H9 (cell line): ENCODE measurements at regions not wholly inside any gene's neighbourhood (a gene's known extent, or its start where the extent isn't known, plus 50 kb on each side); places are given as distances from the start of the nearest gene placed in this dataset.

ENCODE experiments used
- DNase-seq: peaks from one replicate; pipeline ENCODE4 v3.0.0-alpha.2; 2017
- H2AFZ ChIP-seq: one replicate; pipeline ENCODE4 v1.6.1; 2013; ENCODE audit warnings: mild to moderate bottlenecking, low read length, control low read depth, moderate library complexity
- H2AK5ac ChIP-seq: 2 replicates; pipeline ENCODE4 v1.6.1; 2013; ENCODE audit warnings: low read length, control low read depth, mixed read lengths; ENCODE audit not compliant: insufficient read length
- H2BK120ac ChIP-seq: one replicate; pipeline ENCODE4 v1.6.1; 2013; ENCODE audit warnings: low read depth, mild to moderate bottlenecking, low read length, control low read depth, inconsistent platforms; ENCODE audit not compliant: poor library complexity, severe bottlenecking
- H2BK12ac ChIP-seq: 2 replicates; pipeline ENCODE4 v1.6.1; 2013; ENCODE audit warnings: low read length, control low read depth, mixed read lengths, low read depth; ENCODE audit not compliant: insufficient read length
- H2BK15ac ChIP-seq: 2 replicates; pipeline ENCODE4 v1.6.1; 2013; ENCODE audit warnings: low read depth, low read length, control low read depth
- H2BK20ac ChIP-seq: one replicate; pipeline ENCODE4 v1.6.1; 2013; ENCODE audit warnings: low read depth, mild to moderate bottlenecking, low read length, control low read depth, inconsistent platforms; ENCODE audit not compliant: poor library complexity, severe bottlenecking
- H2BK5ac ChIP-seq: 2 replicates; pipeline ENCODE4 v1.6.1; 2013; ENCODE audit warnings: low read length, control low read depth, mixed read lengths; ENCODE audit not compliant: insufficient read length
- H3K14ac ChIP-seq: 2 replicates; pipeline ENCODE4 v1.6.1; 2013; ENCODE audit warnings: low read length, control low read depth; ENCODE audit not compliant: insufficient read depth
- H3K18ac ChIP-seq: 2 replicates; pipeline ENCODE4 v1.6.1; 2013; ENCODE audit warnings: low read depth, mild to moderate bottlenecking, mixed read lengths, low read length, control low read depth; ENCODE audit not compliant: insufficient read length
- H3K23ac ChIP-seq: 2 replicates; pipeline ENCODE4 v1.6.1; 2013; ENCODE audit warnings: low read length, control low read depth, mixed read lengths, low read depth; ENCODE audit not compliant: insufficient read length
- H3K23me2 ChIP-seq: 2 replicates; pipeline ENCODE4 v1.6.1; 2013; ENCODE audit warnings: low read depth, mild to moderate bottlenecking, mixed read lengths, low read length, control low read depth; ENCODE audit not compliant: insufficient read length, poor library complexity, severe bottlenecking
- H3K27ac ChIP-seq: 2 replicates; pipeline ENCODE4 v1.5.1; 2013; ENCODE audit warnings: low read length, control low read depth, mixed read lengths, low read depth; ENCODE audit not compliant: insufficient read length
- H3K27me3 ChIP-seq: 2 replicates; pipeline ENCODE4 v1.6.1; 2013; ENCODE audit warnings: low read length, control low read depth, inconsistent platforms; ENCODE audit not compliant: insufficient read depth
- H3K4ac ChIP-seq: 2 replicates; pipeline ENCODE4 v1.6.1; 2013; ENCODE audit warnings: low read depth, mild to moderate bottlenecking, control low read depth, inconsistent platforms, low read length, moderate library complexity
- H3K4me1 ChIP-seq: 2 replicates; pipeline ENCODE4 v1.6.1; 2013; ENCODE audit warnings: low read length, control low read depth, inconsistent platforms; ENCODE audit not compliant: insufficient read depth
- H3K4me2 ChIP-seq: 2 replicates; pipeline ENCODE4 v1.6.1; 2013; ENCODE audit warnings: low read length, control low read depth, mixed read lengths; ENCODE audit not compliant: insufficient read length, insufficient read depth
- H3K56ac ChIP-seq: 2 replicates; pipeline ENCODE4 v1.6.1; 2013; ENCODE audit warnings: low read depth, mild to moderate bottlenecking, mixed read lengths, low read length, control low read depth; ENCODE audit not compliant: insufficient read length
- H3K79me1 ChIP-seq: 2 replicates; pipeline ENCODE4 v1.6.1; 2013; ENCODE audit warnings: low read depth, mild to moderate bottlenecking, moderate library complexity, low read length, control low read depth, inconsistent platforms; ENCODE audit not compliant: insufficient read depth, poor library complexity, severe bottlenecking
- H3K79me2 ChIP-seq: 2 replicates; pipeline ENCODE4 v1.6.1; 2013; ENCODE audit warnings: low read length, control low read depth, inconsistent platforms; ENCODE audit not compliant: insufficient read depth
- H3K9ac ChIP-seq: 2 replicates; pipeline ENCODE4 v1.6.1; 2013; ENCODE audit warnings: low read length, control low read depth, mixed read lengths; ENCODE audit not compliant: insufficient read length; ENCODE audit errors: extremely low read depth
- H3K9me3 ChIP-seq: one replicate; pipeline ENCODE4 v1.6.1; 2013; ENCODE audit warnings: low read depth, low read length, inconsistent platforms; ENCODE audit not compliant: control insufficient read depth
- H3T11ph ChIP-seq: one replicate; pipeline ENCODE4 v1.6.1; 2013; ENCODE audit warnings: mild to moderate bottlenecking, low read length, control low read depth, inconsistent platforms
- H4K20me1 ChIP-seq: one replicate; pipeline ENCODE4 v1.6.1; 2013; ENCODE audit not compliant: control insufficient read depth, insufficient read length, insufficient read depth
- H4K5ac ChIP-seq: 2 replicates; pipeline ENCODE4 v1.6.1; 2013; ENCODE audit warnings: low read depth, mild to moderate bottlenecking, mixed read lengths, low read length, control low read depth; ENCODE audit not compliant: insufficient read length
- H4K8ac ChIP-seq: replicated peaks from 2 replicates; pipeline ENCODE4 v1.6.1; 2013; ENCODE audit warnings: low read length, control low read depth, mixed read lengths, low read depth; ENCODE audit not compliant: insufficient read length
- H4K91ac ChIP-seq: 2 replicates; pipeline ENCODE4 v1.6.1; 2013; ENCODE audit warnings: low read depth, mild to moderate bottlenecking, moderate library complexity, mixed read lengths, low read length, control low read depth; ENCODE audit not compliant: insufficient read length
- H3K27ac Mint-ChIP-seq, 3 experiments: 2 replicates in 2 of 3; 3 replicates in 1 of 3; pipeline ENCODE4 v1.8.0; 2020 to 2021; ENCODE audit warnings: mixed read lengths in 3 of 3, mild to moderate bottlenecking in 1 of 3, moderate library complexity in 1 of 3
- H3K27me3 Mint-ChIP-seq: 2 replicates; pipeline ENCODE4 v1.8.0; 2021; ENCODE audit warnings: low read depth, mild to moderate bottlenecking, moderate library complexity, mixed read lengths
- H3K36me3 Mint-ChIP-seq, 3 experiments: 2 replicates in 2 of 3; 3 replicates in 1 of 3; pipeline ENCODE4 v1.8.0; 2020 to 2021; ENCODE audit warnings: low read depth in 3 of 3, mixed read lengths in 3 of 3; ENCODE audit not compliant: insufficient read depth in 1 of 3
- H3K4me1 Mint-ChIP-seq, 2 experiments: 2 replicates each; pipeline ENCODE4 v1.8.0; 2020; ENCODE audit warnings: mixed read lengths in 2 of 2
- H3K4me3 Mint-ChIP-seq, 2 experiments: 2 replicates in 1 of 2; 3 replicates in 1 of 2; pipeline ENCODE4 v1.8.0; 2020 to 2021; ENCODE audit warnings: mild to moderate bottlenecking in 2 of 2, mixed read lengths in 2 of 2, moderate library complexity in 1 of 2
- H3K9me3 Mint-ChIP-seq, 2 experiments: 2 replicates in 1 of 2; 3 replicates in 1 of 2; pipeline ENCODE4 v1.8.0; 2020; ENCODE audit warnings: mild to moderate bottlenecking in 2 of 2, mixed read lengths in 2 of 2, moderate library complexity in 1 of 2
- CTCF ChIP-seq: fragments of 200-600 bp; sonication (generic); conservative IDR thresholded peaks from 3 replicates; pipeline ENCODE4 v1.8.0; 2021; ENCODE audit warnings: antibody characterized with exemption, mild to moderate bottlenecking
- WGBS: extraction: QIAGEN DNeasy Blood & Tissue Kit; methylation state at CpG from one replicate; pipeline ENCODE4 v1.1.7; 2013; ENCODE audit warnings: missing lambda C conversion rate, low lambda C conversion rate, mixed read lengths; ENCODE audit not compliant: insufficient read length; ENCODE audit errors: extremely low coverage; 5-methylcytosine and 5-hydroxymethylcytosine counted together

DNA sequence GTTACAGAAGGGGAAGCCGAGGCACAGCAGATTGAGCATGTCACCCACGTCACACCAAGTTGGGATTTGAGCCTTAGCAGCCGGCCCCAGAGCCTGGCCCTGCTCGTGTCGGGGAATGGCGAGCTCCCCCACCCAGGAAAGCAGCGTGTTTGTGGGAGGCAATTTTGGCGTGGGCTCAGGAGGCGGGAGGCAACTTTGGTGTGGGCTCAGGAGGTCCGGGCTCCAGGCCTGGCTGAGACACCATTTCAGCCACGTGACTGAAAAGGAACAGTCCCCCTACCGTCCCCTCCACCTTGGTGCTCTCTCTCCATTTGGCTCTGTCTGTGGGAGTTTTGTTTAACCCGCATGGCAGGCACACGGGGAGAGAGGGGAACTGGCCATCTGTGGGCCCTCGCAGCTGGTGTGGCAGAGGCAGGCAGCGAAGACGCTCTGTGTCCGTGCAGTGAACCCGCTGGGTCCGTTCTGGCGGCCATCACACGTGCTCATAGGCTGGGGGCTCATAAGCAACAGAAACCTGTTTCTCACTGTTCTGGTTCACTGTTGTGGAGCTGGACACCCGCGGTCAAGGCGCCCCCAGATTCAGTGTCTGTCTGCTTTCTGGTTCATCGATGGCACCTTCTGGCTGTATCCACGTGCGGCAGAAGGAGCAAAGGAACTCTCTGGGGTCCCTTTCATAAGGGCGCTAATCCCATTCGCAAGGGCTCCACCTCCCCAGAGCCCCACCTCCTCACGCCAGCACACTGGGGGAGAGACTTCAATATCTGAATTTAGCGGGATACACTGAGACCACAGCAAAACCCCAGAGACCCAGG, 110.2 kb downstream of the CRYAA start:
- Histone ChIP-seq H2BK20ac (no peak overlapping the region), H2BK12ac (no peak overlapping the region), H3K23me2 (no peaks in the 10 kb centered on the region), H3K9ac (no peak overlapping the region), H3T11ph (no peak overlapping the region), H2BK5ac (no peak overlapping the region), H2AFZ (no peak overlapping the region), H3K14ac (no peak overlapping the region; the same call in 1 of the 2 replicates), H3K4me1 (peaks cover 5% of the 10 kb centered on the region; the same call in 1 of the 2 replicates), H3K4ac (no peak overlapping the region), H4K91ac (no peak overlapping the region), H3K23ac (no peak overlapping the region), H3K9me3 (no peaks in the 10 kb centered on the region), H3K27me3 (no peaks in the 10 kb centered on the region), H2AK5ac (no peak overlapping the region), H4K5ac (no peak overlapping the region), H3K79me1 (no peaks in the 10 kb centered on the region), H3K18ac (no peak overlapping the region), H2BK15ac (no peak overlapping the region), H3K27ac (no peak overlapping the region), H4K8ac (no peak overlapping the region), H2BK120ac (no peak overlapping the region), H3K56ac (no peak overlapping the region), H3K79me2 (no peaks in the 10 kb centered on the region), H3K4me2 (no peak overlapping the region), H4K20me1 (no peaks in the 10 kb centered on the region)
- no peaks in the 10 kb centered on the region; a peak in 2 of 7 replicates for H3K36me3 Mint-ChIP-seq
- H3K9me3 Mint-ChIP-seq, result no peaks in the 10 kb centered on the region; a peak in 1 of 5 replicates
- WGBS, result no CpG with 5 or more reads among the region's 32 CpGs
- no peak for TF ChIP-seq CTCF
- no peak for DNase-seq
- H3K4me3 Mint-ChIP-seq, result no peak overlapping the region
- H3K27me3 Mint-ChIP-seq, result peaks cover 21% of the 10 kb centered on the region
- H3K27ac Mint-ChIP-seq, result no peak overlapping the region
- peaks cover 24 to 40% of the 10 kb centered on the region in 2 experiments for H3K4me1 Mint-ChIP-seq
